NCI-H2227 treated with DMSO at 0.1 percent for 48 hours (cell line): ENCODE measurements at regions not wholly inside any gene's neighbourhood (a gene's known extent, or its start where the extent isn't known, plus 50 kb on each side); places are given as distances from the start of the nearest gene placed in this dataset.

Experiments
- DNase-seq: peaks from one replicate; lab custom pipeline; 2025; lab: John Stamatoyannopoulos, UW

GRCh38 chr13:111394211-111394922 lies 73.9 kb downstream of the TEX29 start:
- DNase-seq, result no peak

- no peak for DNase-seq
Measured at GRCh38 chr13:111395511-111396393, 75.3 kb downstream of the TEX29 start.

- no peak for DNase-seq
Measured at GRCh38 chr13:111396457-111396856, 76.0 kb downstream of the TEX29 start.

- DNase-seq, result no peak
Measured at GRCh38 chr13:111397202-111397880, 76.9 kb downstream of the TEX29 start.

- DNase-seq, result no peak
Measured at GRCh38 chr13:111398196-111398595, 77.8 kb downstream of the TEX29 start.

- no peak for DNase-seq
Measured at GRCh38 chr13:111398715-111399299, 78.4 kb downstream of the TEX29 start.

GRCh38 chr13:111399334-111399733 lies 78.9 kb downstream of the TEX29 start:
- no peak for DNase-seq

- no peak for DNase-seq
Measured at GRCh38 chr13:111399776-111400538, 79.5 kb downstream of the TEX29 start.

- no peak for DNase-seq
Measured at GRCh38 chr13:111401151-111401550, 80.7 kb downstream of the TEX29 start.

- no peak for DNase-seq
Measured at GRCh38 chr13:111401755-111402154, 81.3 kb downstream of the TEX29 start.

- DNase-seq, result no peak
Measured at GRCh38 chr13:111402441-111402840, 82.0 kb downstream of the TEX29 start.

- DNase-seq, result no peak
Measured at GRCh38 chr13:111403266-111403665, 82.8 kb downstream of the TEX29 start.

- no peak for DNase-seq
Measured at GRCh38 chr13:111404746-111405145, 84.3 kb downstream of the TEX29 start.

GRCh38 chr13:111406636-111407035 lies 86.2 kb downstream of the TEX29 start:
- no peak for DNase-seq

- no peak for DNase-seq
Measured at GRCh38 chr13:111407381-111408131, 87.1 kb downstream of the TEX29 start.

- no peak for DNase-seq
Measured at GRCh38 chr13:111409413-111409812, 89.0 kb downstream of the TEX29 start.

GRCh38 chr13:111410232-111411021 lies 90.0 kb downstream of the TEX29 start:
- DNase-seq, result peak; percentile 42

GRCh38 chr13:111411151-111411858 lies 90.9 kb downstream of the TEX29 start:
- DNase-seq, result peak; percentile 17

GRCh38 chr13:111411919-111412650 lies 91.6 kb downstream of the TEX29 start:
- no peak for DNase-seq
